ENCODE measurements at regions not wholly inside any gene's neighbourhood (a gene's known extent, or its start where the extent isn't known, plus 50 kb on each side); places are given as distances from the start of the nearest gene placed in this dataset.

GRCh38 chr6:132007474-132008190 is 56.5 kb upstream of the CCN2 start:
- no peaks in the 10 kb centered on the region for H4K20me1 ChIP-seq (ENCODE audit: control insufficient read depth, insufficient read depth)
- CTCF ChIA-PET = interaction anchor here (1.0 kb wide), 1 partner anchor 210 kb away, joined by 3 read pairs; no protein-coding TSS in a partner anchor
- no peak for FAIRE-seq
- no TSS peak for BruUV-seq (replicated peaks)
- no peak overlapping the region for H3K4me2 ChIP-seq (ENCODE audit: control insufficient read depth, insufficient read depth)
- no peaks in the 10 kb centered on the region for H3K36me3 ChIP-seq (ENCODE audit: control insufficient read depth in 2 of 2, insufficient read depth in 2 of 2, low read length in 1 of 2)
- in situ Hi-C loops (cut with MboI) = no loop called here
- 67% methylated on average over 2 of the region's 2 CpGs for WGBS (ENCODE audit: insufficient coverage, insufficient replicate concordance, low lambda C conversion rate, missing lambda C conversion rate)
- no peak overlapping the region for H3K9ac ChIP-seq (ENCODE audit: control insufficient read depth, insufficient read depth, low read length)
- intact Hi-C loops (cut with micrococcal nuclease; ENCODE audit: unreplicated experiment) = no loop called here
- no peak overlapping the region for H3K27ac ChIP-seq (ENCODE audit: control insufficient read depth, insufficient read depth)
- H3K79me2 ChIP-seq (ENCODE audit: control insufficient read depth, insufficient read depth, low read length) = no peaks in the 10 kb centered on the region
- no peak for TF ChIP-seq TBL1XR1 (IDR thresholded peaks at IDR 0.05; ENCODE audit: low read depth, low read length)
- no peak for TF ChIP-seq FOXM1 (IDR thresholded peaks at IDR 0.05; ENCODE audit: low read depth, low read length)
- TF ChIP-seq NFYB (IDR thresholded peaks at IDR 0.05; ENCODE audit: insufficient read depth, low read depth, low read length) = no peak
- no peak for TF ChIP-seq BHLHE40 (IDR thresholded peaks at IDR 0.05; ENCODE audit: borderline replicate concordance in 1 of 2, low read depth in 2 of 2, low read length in 1 of 2)
- TF ChIP-seq IKZF1 (conservative IDR thresholded peaks at IDR 0.05) = no peak
- TF ChIP-seq NR2C2 (IDR thresholded peaks at IDR 0.05; ENCODE audit: borderline replicate concordance, control insufficient read depth, insufficient read length, low read depth) = no peak
- no peak for TF ChIP-seq SMC3 (IDR thresholded peaks at IDR 0.05; ENCODE audit: borderline replicate concordance, low read length)
- no peak for TF ChIP-seq USF2 (IDR thresholded peaks at IDR 0.05; ENCODE audit: borderline replicate concordance, low read depth, low read length)
- no peak for TF ChIP-seq NR2F1 (conservative IDR thresholded peaks at IDR 0.05)
- TF ChIP-seq BMI1 (IDR thresholded peaks at IDR 0.05; ENCODE audit: borderline replicate concordance) = no peak
- no peak for TF ChIP-seq PBX3 (IDR thresholded peaks at IDR 0.05; ENCODE audit: insufficient replicate concordance, low read depth, low read length)
- no peak for TF ChIP-seq POLR2A (IDR thresholded peaks at IDR 0.05; ENCODE audit: low read depth, low read length)
- TF ChIP-seq SP1 (IDR thresholded peaks at IDR 0.05; ENCODE audit: low read depth, low read length) = no peak
- no peak for TF ChIP-seq ZBTB4 (CRISPR knock-in tag; IDR thresholded peaks at IDR 0.05)
- TF ChIP-seq BCL3 (IDR thresholded peaks at IDR 0.05; ENCODE audit: borderline replicate concordance, insufficient read depth, low read depth, low read length, poor library complexity, severe bottlenecking) = no peak
- SMC1A ChIA-PET (ENCODE audit: uncharacterized antibody, unreplicated experiment) = no interaction called here
- H3K4me3 ChIP-seq = no peak overlapping the region
- H3K9me3 ChIP-seq (replicated peaks; ENCODE audit: control insufficient read depth, insufficient read depth, low read length) = no peaks in the 10 kb centered on the region; the same call in 1 of the 3 replicates
- ATAC-seq = no peak
- RAD21 ChIA-PET (ENCODE audit: unreplicated experiment) = no interaction called here
- no peak for DNase-seq (ENCODE audit: low read depth, low spot score)
- no peak overlapping the region for H2AFZ ChIP-seq (ENCODE audit: control insufficient read depth, low read depth, low read length)
- H3K4me1 ChIP-seq (ENCODE audit: control insufficient read depth, insufficient read depth, low read length) = no peaks in the 10 kb centered on the region
- no peaks in the 10 kb centered on the region for H3K27me3 ChIP-seq (replicated peaks in 1 of 2; ENCODE audit: control insufficient read depth in 2 of 2, insufficient read depth in 2 of 2, low read length in 1 of 2)
- POLR2A ChIA-PET = no interaction called here

All from GM12878 (cell line).